Hepatic stellate cell (primary cell): ENCODE measurements at regions not wholly inside any gene's neighbourhood (a gene's known extent, or its start where the extent isn't known, plus 50 kb on each side); places are given as distances from the start of the nearest gene placed in this dataset.

Experiments used
- DNase-seq: peaks from one replicate; pipeline ENCODE4 v3.0.0; 2011; ENCODE audit warnings: low spot score

- no peak for DNase-seq
Measured at GRCh38 chr9:13990331-13990730, 323.6 kb downstream of the NFIB start.

DNA sequence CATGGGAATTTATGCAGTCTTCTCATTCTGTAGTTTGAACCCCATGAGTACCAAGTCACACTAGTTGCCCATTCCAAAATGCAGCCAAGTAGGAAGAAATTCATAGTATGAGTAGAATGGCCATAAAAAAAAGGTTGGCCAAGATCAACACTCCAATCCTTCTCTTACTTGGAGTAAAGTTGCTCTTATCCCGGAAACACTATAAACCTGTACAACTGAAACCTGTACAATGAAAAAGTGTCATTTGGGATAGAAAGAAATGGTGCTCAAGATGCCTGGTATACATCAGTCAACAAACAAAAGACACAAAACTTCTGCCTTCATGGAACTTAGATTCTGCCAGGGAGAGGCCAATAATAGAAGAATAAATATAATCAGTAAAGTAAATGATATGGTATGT, 325.0 kb downstream of the NFIB start:
- no peak for DNase-seq

DNA sequence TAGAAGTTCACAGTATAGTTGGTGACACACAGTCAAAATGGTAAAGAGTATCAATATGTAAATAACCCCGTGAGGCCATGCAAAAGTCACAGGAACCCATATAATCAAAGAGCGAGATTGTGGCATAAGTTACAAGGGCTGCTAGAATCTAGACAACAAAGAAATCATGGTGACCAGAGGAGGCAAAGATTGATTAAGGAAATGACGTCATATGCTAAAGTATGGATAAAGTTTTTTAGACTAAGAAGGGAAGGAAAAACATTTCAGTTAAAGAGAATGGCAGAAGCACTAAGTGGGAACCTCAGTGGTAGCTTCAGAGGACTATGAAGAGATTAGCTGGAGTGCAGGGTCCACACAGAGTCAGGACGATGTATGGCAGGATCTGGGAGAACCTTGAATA, 330.3 kb downstream of the NFIB start:
- no peak for DNase-seq

- DNase-seq: no peak
Measured at GRCh38 chr9:13979941-13980318, 334.0 kb downstream of the NFIB start.

- peak; percentile 5 for DNase-seq
Measured at GRCh38 chr9:13975611-13976290, 338.2 kb downstream of the NFIB start.

DNA sequence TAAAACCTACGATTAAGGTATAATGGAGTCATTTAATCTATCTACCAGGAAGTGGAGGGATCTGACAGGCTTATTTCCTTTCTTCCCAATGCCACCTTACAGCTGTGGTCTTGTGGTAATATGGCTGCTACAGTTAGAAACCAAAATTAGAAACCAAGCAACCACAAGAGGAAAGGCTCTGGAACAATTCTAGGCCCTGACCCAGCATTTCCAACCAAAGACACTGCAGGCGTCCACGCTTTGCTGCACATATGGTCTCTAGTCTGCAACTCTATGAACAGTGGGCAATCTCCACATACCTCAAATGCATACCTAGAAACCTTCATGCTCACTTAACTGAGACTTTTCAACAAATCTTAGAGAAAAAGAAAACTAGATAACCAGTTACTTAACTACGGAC, 339.1 kb downstream of the NFIB start:
- DNase-seq: no peak

GRCh38 chr9:13971966-13972655, 341.8 kb downstream of the NFIB start:
- no peak for DNase-seq

DNA sequence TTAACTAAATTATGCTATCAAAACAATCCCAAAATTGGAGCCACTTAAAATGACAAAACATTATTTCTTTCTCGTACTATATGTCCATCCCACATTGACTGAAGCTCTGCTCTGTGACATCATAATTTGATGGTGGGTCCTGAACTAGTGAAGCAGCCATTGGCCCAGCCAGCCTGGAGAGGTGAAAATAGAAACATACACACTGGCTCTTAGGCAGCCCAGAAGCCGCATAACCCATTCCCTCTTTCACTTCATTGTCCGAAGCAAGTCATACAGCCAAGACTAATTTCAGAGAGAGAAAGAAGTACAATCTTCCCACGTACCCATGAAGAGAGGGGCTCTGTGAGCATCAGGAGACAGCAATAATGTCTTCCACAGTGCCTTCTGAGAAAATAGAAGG, 342.5 kb downstream of the NFIB start:
- DNase-seq: no peak

GRCh38 chr9:13970426-13970825, 343.5 kb downstream of the NFIB start:
- DNase-seq: no peak

- DNase-seq: no peak
Measured at GRCh38 chr9:13970018-13970417, 343.9 kb downstream of the NFIB start.

GRCh38 chr9:13967438-13967837, 346.5 kb downstream of the NFIB start:
- no peak for DNase-seq

GRCh38 chr9:13967011-13967410, 346.9 kb downstream of the NFIB start:
- no peak for DNase-seq

GRCh38 chr9:13963005-13963653, 350.8 kb downstream of the NFIB start:
- DNase-seq: no peak

DNA sequence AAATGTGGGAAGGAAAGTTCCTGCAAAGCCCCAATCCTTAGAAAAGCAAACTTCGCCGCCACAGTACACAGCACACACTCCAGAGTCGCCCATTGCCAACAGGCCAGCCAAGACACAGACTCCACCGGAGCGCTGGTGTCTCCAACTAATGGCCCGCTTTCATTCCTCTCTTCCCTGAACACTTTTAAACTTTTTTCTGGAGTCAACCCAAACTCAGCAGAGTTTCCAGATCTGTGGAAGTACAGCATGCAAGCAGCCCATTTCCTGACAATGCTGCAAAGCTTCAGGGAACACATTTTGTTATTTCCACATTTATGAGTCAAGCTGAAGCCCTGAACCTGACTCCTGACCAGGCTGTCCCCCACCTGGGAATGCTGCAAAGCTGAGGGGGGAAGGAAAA, 351.9 kb downstream of the NFIB start:
- DNase-seq: no peak

- DNase-seq: no peak
Measured at GRCh38 chr9:13960011-13960765, 353.8 kb downstream of the NFIB start.

DNA sequence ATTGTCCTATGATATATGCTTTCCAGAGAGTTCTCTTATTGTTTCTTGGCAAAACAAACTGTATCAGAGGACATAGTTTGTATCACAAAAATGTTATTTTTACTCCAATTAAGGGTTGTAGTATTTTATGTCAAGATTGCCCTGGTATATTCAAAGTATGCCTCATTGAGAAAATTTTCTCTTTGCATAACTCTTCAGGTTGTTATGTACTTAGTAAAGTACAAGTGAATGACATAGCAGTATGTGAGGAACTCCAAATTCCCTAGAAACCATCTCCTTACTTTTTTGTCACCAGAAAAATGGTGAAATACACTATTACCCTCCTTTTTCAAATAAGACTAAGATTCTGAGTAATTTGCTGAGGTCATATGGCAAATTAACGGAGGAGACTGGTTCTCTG, 355.3 kb downstream of the NFIB start:
- DNase-seq: no peak

DNA sequence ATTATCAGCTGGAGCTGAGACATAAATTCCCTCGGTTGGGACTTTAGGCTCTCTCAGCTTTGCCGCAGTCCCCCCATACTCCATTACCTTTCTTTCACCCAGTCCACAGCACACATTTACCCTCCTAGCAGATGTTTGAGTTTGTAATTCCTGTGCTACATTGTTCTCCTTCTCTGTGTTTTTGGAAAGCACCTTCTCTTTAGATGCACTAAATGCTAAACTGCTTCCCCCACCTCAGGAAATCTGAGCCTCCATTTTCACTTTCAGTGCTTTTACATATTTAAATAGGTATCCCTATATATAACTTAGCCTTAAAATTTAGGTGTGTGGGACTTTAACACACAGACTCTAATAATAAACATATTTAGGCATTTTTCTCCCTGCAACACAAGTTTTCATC, 356.9 kb downstream of the NFIB start:
- no peak for DNase-seq

DNA sequence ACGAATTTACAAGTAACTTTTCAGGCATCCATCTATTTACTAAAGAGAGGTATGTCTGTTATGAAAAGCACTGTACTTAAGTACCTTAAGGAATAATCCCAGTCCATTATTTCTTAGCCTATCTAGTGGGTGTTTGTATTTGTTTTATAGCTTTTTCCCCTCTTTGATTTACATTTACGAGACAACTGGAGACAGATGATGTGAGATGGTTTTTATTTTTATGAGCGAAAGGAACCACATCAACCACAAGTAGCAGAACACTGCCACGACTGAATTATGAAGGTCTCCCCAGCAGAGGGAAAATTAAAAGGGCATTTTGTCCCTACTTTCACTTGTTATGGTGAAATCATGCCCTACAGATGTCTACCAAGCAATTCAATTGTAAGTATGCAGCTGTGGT, 357.8 kb downstream of the NFIB start:
- no peak for DNase-seq

DNA sequence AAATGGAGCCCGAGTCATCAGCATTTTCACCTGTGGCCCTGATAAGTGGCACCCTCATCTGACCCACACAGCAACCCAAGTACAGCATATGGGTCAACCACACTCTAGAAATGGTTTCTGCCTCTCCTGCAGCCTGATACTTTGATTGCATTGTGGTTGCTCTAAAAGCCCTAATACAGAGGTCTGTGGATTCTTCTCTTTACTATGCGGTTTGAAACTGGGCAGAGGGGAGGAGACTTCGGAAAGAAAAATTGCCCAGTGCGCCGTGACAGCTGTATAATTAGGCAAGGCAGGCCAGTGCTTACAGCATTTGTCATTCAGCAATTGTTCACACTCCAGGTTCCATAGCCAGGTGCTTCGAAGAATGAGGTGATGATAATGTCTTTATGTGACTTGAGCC, 361.0 kb downstream of the NFIB start:
- DNase-seq: no peak

DNA sequence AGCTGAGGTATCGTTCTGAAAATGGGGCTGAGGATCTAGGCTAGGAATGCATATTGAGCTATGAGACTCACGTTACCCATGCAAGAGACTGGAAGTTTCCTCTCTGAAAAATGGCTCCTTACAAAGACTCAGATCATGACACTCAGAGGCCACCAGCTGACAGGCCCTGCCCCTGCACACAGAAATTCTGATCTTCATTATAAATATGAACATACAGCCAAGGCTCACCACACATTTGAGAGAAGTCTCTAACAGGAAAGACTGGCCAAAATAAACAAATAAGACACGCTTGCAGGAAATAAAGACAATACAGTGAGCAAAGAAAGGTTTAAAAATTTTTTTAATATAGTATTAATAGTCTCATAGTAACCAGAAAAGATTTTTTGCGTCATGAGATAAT, 365.9 kb downstream of the NFIB start:
- DNase-seq: no peak

- no peak for DNase-seq
Measured at GRCh38 chr9:13943176-13943575, 370.8 kb downstream of the NFIB start.

- DNase-seq: peak; percentile 48
Measured at GRCh38 chr9:13942695-13943094, 371.2 kb downstream of the NFIB start.

GRCh38 chr9:13942201-13942600, 371.7 kb downstream of the NFIB start:
- DNase-seq: no peak
